GM19463 (cell line): ENCODE measurements at regions not wholly inside any gene's neighbourhood (a gene's known extent, or its start where the extent isn't known, plus 50 kb on each side); places are given as distances from the start of the nearest gene placed in this dataset.

Source experiments
- ATAC-seq: cut with Tn5 transposase; IDR thresholded peaks from one replicate; pipeline ENCODE4 v1.9.1; 2021; ENCODE audit warnings: mild to moderate bottlenecking, moderate library complexity; ENCODE audit not compliant: unreplicated experiment

DNA sequence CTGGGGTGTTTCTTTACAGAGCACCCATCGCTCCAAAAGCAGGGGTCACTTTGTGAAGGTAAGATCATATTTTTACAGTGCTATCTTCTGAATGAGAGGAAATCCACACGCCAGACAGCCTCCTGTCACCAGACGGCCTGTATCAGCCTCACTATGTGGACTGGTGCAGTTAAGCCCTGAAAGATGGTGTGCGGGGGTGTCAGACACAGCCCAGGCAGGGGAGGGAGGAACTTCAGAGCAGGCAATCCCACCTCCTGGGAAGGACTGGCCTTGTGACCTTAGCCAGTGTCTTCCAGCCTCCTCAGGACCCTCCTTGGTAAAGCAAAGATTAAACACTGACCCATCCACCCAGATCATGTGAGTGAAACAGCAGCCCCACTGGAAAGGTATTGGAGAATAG, 249.4 kb upstream of the CTAGE1 start:
- ATAC-seq = no peak

DNA sequence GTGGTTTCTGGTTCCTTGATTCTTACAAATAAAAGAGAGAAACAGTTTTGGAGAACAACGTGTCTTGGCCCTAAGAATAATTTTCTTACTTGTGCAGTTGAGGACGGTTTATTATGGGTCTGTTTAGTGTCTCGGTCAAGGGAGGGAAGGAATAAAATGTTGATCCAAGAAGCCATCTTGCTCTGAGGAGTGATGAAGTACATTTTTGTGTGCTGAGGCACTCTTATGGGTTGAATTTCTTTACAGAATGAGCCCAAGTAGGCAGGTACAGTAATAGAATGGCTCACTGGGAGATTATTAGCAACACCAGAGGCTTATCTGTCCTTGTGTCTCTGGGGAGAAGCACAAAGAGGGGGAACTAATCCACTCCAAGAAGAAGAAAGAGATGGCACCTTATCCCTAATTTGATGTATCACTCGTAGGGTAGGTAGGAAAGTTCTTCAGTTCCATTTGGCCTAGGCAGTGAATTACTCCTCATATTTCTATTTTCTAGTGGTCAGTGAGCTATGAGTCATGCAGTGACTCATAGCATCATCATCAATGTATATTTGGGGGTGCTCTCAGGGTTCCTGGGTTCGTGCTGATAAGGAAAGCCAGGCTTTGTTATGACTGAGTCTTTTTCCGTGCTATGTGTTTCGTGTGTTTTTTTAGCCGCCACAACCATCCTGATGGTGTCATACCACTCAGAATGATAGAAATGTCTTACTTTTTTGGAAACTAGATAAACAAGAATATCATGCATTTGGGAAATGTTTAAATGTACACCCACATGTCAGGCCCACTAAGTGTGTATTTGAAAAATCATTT, 250.1 kb upstream of the CTAGE1 start:
- peak; percentile 60 for ATAC-seq

GRCh38 chr18:22668496-22668895, 250.8 kb upstream of the CTAGE1 start:
- ATAC-seq = no peak

DNA sequence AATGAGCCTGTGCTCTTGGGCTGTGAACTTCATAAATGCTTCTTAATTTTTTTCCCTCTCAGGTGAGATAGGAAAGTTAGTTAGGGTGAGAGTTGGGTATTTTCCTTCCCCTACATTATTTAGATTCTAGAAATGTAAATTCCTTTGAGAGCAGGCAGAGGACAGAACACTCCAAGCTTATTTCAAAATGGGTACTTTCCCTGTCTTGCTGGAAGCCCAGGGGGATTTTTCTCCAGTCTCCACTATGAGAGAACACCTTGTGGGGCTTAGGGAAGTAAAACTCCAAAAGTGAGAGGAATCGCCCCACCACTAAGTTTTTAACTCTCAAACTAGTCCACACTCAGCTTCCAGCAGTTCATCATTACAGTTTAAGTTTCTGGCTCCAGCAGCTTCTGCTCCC, 253.2 kb upstream of the CTAGE1 start:
- peak; percentile 48 for ATAC-seq

- no peak for ATAC-seq
These were observed 255.6 kb upstream of the CTAGE1 start for GRCh38 chr18:22673182-22673862.

- no peak for ATAC-seq
These were observed 256.6 kb upstream of the CTAGE1 start for GRCh38 chr18:22674272-22674671.

DNA sequence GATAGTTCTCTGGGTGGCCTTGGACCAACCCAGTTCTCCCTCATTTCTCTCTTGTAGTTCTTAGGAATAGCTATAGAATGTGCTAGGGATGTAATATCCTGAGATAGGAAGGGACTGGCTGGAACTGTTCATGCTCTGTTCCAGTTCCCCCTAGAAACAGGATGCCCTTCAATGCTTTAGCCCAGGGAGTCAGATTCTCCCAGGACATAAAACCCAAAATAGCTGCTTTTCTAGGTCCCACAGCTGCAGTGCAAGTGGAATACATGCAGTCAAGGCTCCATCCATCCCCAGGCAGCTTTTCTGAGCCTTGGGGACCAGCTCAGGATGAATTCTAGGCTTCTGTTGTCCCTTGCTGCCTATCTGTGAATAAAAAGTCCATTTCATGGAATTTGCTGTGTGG, 257.3 kb upstream of the CTAGE1 start:
- no peak for ATAC-seq

- ATAC-seq = no peak
These were observed 256.7 kb upstream of the RBBP8 start for GRCh38 chr18:22676423-22676822.

DNA sequence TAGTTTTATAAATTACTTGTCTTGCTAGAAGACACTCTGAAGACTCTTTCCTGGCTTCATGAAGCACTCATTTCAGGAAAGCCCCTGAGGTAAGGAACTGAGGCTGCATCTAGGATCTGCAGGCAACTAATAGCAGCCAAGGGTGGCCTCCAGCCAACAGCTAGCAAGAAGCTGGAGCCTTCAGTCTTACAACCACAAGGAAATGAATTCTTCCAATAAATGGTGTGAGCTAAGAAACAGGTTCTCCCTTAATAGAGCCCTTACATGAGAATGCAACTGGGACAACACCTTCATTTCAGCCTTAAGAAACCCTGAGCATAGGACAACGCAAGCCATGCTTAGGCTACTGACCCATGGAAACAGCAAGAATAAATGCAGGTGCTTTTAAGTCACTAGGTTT, 254.6 kb upstream of the RBBP8 start:
- ATAC-seq = no peak

- ATAC-seq = no peak
These were observed 252.2 kb upstream of the RBBP8 start for GRCh38 chr18:22680944-22681343.

DNA sequence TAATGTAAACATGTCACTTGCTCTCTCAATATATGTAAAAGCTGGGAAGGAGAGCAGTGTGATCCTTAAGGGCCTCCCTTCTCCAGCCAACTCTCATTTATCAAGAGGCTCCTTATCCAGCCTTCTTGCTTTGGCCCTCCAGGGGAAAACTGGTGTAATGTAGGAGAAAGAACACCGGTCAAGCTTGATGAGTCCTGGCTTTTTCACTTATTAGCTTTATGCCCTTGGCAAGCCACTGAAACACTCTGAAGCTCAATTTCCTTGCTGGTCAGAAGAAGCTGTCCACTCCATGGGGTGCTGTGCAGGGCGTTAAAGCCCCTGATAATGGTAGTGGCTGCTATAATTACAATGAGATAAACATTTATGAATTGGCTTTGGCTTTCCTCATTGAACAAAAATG, 251.2 kb upstream of the RBBP8 start:
- ATAC-seq = no peak

GRCh38 chr18:22682720-22683119, 250.4 kb upstream of the RBBP8 start:
- no peak for ATAC-seq

GRCh38 chr18:22683196-22683676, 249.9 kb upstream of the RBBP8 start:
- ATAC-seq = no peak

- ATAC-seq = no peak
These were observed 249.3 kb upstream of the RBBP8 start for GRCh38 chr18:22683786-22684185.

DNA sequence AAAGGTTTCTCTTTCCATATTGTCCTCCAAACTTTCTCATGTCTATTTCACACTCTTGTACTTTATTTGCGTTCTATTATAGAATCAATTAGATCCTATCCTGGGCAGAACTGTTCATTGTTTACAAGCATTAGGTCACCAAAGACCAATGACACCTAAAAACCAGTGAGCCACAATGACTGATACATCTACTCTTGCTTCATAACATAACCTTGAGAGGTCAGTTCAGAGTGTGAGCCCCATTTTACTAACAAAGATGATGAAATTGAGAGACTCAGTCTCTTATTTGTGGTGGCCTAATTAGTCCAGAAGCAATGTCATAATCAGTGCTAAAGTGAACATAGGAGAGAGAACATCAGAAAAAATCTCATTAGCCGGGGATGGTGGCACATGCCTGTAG, 248.9 kb upstream of the RBBP8 start:
- no peak for ATAC-seq

DNA sequence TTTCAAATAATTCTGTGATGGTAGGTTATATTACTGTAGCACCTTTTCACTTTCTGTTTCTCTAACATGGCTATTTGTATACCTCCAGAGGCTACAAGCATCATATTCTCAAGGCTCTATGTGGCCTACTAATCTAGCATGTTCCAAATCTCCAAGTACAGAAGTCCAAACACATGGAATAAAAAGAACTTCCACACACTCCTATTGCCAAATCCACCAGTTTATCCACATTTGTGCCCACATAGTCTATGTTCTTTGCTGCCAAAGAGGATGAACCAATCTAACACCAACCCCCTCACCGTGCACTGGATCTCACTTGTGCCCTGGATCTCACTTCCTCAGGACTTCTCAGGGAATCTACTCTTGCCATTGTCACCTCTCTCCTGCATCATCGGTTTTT, 247.3 kb upstream of the RBBP8 start:
- no peak for ATAC-seq

- ATAC-seq = no peak
These were observed 245.0 kb upstream of the RBBP8 start for GRCh38 chr18:22687892-22688680.

DNA sequence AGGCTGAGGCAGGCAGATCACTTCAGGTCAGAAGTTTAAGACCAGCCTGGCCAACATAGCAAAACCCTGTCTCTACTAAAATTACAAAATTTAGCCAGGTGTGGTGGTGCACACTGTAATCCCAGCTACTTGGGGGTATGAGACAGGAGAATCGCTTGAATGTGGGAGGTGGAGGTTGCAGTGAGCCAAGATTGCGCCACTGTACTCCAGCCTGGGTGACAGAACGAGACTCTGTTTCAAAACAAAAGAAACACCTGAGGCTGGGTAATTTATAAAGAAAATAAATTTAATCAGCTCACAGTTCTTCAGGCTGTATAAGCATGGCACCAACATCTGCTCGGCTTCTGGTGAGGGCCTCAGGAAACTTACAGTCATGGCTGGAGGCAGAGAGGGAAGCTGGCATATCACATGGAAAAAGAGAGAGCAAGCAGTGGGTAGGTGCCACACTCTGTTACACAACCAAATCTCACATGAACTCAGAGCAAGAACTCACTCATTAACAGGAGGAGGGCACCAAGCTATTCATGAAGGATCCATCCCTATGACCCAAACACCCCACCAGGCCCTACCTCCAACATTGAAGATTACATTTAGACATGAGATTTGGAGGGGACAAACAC, 244.1 kb upstream of the RBBP8 start:
- no peak for ATAC-seq

DNA sequence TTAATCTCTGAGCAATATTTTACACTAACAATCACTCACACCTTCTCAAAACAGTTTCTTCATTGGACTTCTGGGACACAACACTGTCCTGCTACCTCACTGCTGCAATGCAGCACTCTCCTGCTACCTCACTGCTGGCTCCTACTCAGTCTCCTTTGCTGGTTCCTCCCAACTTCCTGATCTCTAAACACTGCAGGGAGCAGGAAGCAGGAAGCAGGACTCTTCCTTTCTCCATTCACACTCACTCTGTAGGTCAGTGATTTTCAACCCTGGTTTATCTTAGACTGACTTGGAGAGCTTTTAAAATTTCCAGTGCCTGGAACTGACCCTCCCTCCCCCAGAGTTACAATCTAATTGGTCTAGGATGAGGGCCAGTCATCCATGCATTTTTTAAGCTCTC, 243.4 kb upstream of the RBBP8 start:
- ATAC-seq = no peak

- no peak for ATAC-seq
These were observed 242.6 kb upstream of the RBBP8 start for GRCh38 chr18:22690556-22690955.
